HG02981 (cell line): ENCODE measurements at regions not wholly inside any gene's neighbourhood (a gene's known extent, or its start where the extent isn't known, plus 50 kb on each side); places are given as distances from the start of the nearest gene placed in this dataset.

Experiments
- ATAC-seq: cut with Tn5 transposase; IDR thresholded peaks from one replicate; pipeline ENCODE4 v1.9.1; 2021; ENCODE audit warnings: mild to moderate bottlenecking, moderate library complexity; ENCODE audit not compliant: unreplicated experiment

- ATAC-seq: no peak
Measured at GRCh38 chr2:203789618-203790017, 78.0 kb upstream of the CTLA4 start.

GRCh38 chr2:203790134-203790852 is 77.3 kb upstream of the CTLA4 start:
- no peak for ATAC-seq

GRCh38 chr2:203796248-203797010 is 71.1 kb upstream of the CTLA4 start:
- no peak for ATAC-seq

GRCh38 chr2:203797276-203797675 is 70.3 kb upstream of the CTLA4 start:
- no peak for ATAC-seq

GRCh38 chr2:203797712-203798111 is 69.9 kb upstream of the CTLA4 start:
- ATAC-seq: no peak

GRCh38 chr2:203798296-203799087 is 69.1 kb upstream of the CTLA4 start:
- no peak for ATAC-seq

- peak; percentile 84 for ATAC-seq
Measured at GRCh38 chr2:203799908-203800307, 67.7 kb upstream of the CTLA4 start.

- no peak for ATAC-seq
Measured at GRCh38 chr2:203800783-203801182, 66.8 kb upstream of the CTLA4 start.

- ATAC-seq: peak; percentile 26
Measured at GRCh38 chr2:203802342-203803052, 65.1 kb upstream of the CTLA4 start.

GRCh38 chr2:203803053-203803429 is 64.5 kb upstream of the CTLA4 start:
- no peak for ATAC-seq

GRCh38 chr2:203804070-203804469 is 63.5 kb upstream of the CTLA4 start:
- no peak for ATAC-seq

- ATAC-seq: no peak
Measured at GRCh38 chr2:203804764-203805485, 62.6 kb upstream of the CTLA4 start.

- no peak for ATAC-seq
Measured at GRCh38 chr2:203805486-203805838, 62.1 kb upstream of the CTLA4 start.

- ATAC-seq: no peak
Measured at GRCh38 chr2:203806761-203807160, 60.8 kb upstream of the CTLA4 start.

GRCh38 chr2:203808046-203808750 is 59.4 kb upstream of the CTLA4 start:
- no peak for ATAC-seq

- no peak for ATAC-seq
Measured at GRCh38 chr2:203809084-203809521, 58.5 kb upstream of the CTLA4 start.

GRCh38 chr2:203809991-203810510 is 57.5 kb upstream of the CTLA4 start:
- no peak for ATAC-seq

GRCh38 chr2:203811491-203812221 is 55.9 kb upstream of the CTLA4 start:
- peak; percentile 57 for ATAC-seq
